Transverse colon (tissue), 4 donors: ENCODE measurements at regions not wholly inside any gene's neighbourhood (a gene's known extent, or its start where the extent isn't known, plus 50 kb on each side); places are given as distances from the start of the nearest gene placed in this dataset.

ENCODE experiments used
- DNase-seq: peaks from one replicate; pipeline ENCODE4 v3.0.0-alpha.2; 2019
- H3K27ac ChIP-seq, 4 donors: fragments of 200-600 bp; sonication (generic); 2 replicates each; pipeline ENCODE4 v1.5.1; 2016 to 2018; ENCODE audit warnings: inconsistent platforms in 4 of 4
- H3K27me3 ChIP-seq: fragments of 200-600 bp; sonication (generic); 2 replicates; pipeline ENCODE4 v1.5.1; 2017; ENCODE audit warnings: inconsistent platforms
- H3K36me3 ChIP-seq, 4 donors: fragments of 200-600 bp; sonication (generic); 2 replicates each; pipeline ENCODE4 v1.5.1; 2017 to 2019; ENCODE audit warnings: inconsistent platforms in 4 of 4
- H3K4me1 ChIP-seq, 4 donors: fragments of 200-600 bp; sonication (generic); 2 replicates each; pipeline ENCODE4 v1.5.1; 2017 to 2020; ENCODE audit warnings: inconsistent platforms in 4 of 4
- H3K4me3 ChIP-seq, 4 donors: fragments of 200-600 bp; sonication (generic); 1 replicate in 1 of 4; 2 replicates in 3 of 4; pipeline versions ENCODE4 v1.5.1 to v1.6.1; 2017 to 2019; ENCODE audit warnings: inconsistent platforms in 4 of 4
- H3K9me3 ChIP-seq, 2 donors: fragments of 200-600 bp; sonication (generic); 2 replicates each; pipeline ENCODE4 v1.5.1; 2017 to 2019; ENCODE audit warnings: inconsistent platforms in 2 of 2
- EP300 ChIP-seq: sonication (generic); formaldehyde crosslinking; IDR thresholded peaks from one replicate; pipeline ENCODE4 v1.6.1; 2017; ENCODE audit warnings: antibody characterized with exemption, low read depth
- POLR2A ChIP-seq: fragments of 450-650 bp; IDR thresholded peaks from one replicate; pipeline ENCODE4 v1.6.1; 2016; ENCODE audit warnings: antibody characterized with exemption, mild to moderate bottlenecking, moderate library complexity
- POLR2AphosphoS5 ChIP-seq, 3 donors: sonication (generic); formaldehyde crosslinking; IDR thresholded peaks; one replicate each; pipeline ENCODE4 v1.6.1; 2016; ENCODE audit warnings: antibody characterized with exemption in 3 of 3
- WGBS, 2 donors: methylation state at CpG; one replicate each; pipeline ENCODE4 v1.1.5; 2018; ENCODE audit warnings: low coverage in 1 of 2; 5-methylcytosine and 5-hydroxymethylcytosine counted together
- in situ Hi-C, 4 donors: fragments of 200-750 bp; cut with MboI; loops; one replicate each; pipeline versions ENCODE4 v1.15.0 to v1.15.1; 2017; ENCODE audit warnings: low sequenced_read_pairs in 3 of 4, low pct_ligation_motif_present in 1 of 4, low pct_unique_long_range_greater_than_20kb in 1 of 4
- intact Hi-C: fragments of 100-400 bp; cut with DNase I; formaldehyde crosslinking; loops from one replicate; pipeline ENCODE4 v1.15.1; 2023; ENCODE audit warnings: low total_unique reads
- TF ChIP-seq, protein P1 (sequence below), 5 experiments: fragments of 200-600 bp in 3 of 5; fragments of 450-650 bp in 2 of 5; sonication (generic) in 3 of 5; IDR thresholded peaks; 1 replicate in 2 of 5; 2 replicates in 3 of 5; pipeline ENCODE4 v1.5.1; 2016 to 2017; ENCODE audit warnings: antibody characterized with exemption in 5 of 5, inconsistent platforms in 3 of 5, mild to moderate bottlenecking in 2 of 5, moderate library complexity in 1 of 5

DNA sequence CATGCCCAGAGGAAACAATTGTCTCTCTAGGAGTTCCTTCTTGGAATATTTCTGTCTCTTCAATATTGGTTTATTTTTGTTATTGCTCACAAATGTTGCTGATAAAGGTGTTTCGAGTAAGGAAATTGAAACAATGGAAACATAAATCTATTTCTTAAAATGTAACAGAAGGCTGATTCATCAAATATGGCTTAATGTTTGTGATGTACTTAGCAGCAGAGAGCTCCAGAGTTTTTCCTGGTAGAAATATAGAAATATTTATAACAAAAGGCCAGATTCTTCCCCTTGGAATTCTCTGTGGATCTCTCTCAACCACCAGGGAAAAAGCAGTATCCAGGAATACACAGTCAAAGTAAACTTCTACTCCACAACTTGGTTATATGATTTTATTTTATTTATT is 149.2 kb upstream of the LRIG3 start:
- TF ChIP-seq POLR2AphosphoS5 (IDR thresholded peaks at IDR 0.05): no peak
- Histone ChIP-seq H3K36me3 (no peaks in the 10 kb centered on the region), H3K27ac (no peak overlapping the region), H3K4me1 (peaks cover 0 to 5% (median 0%) of the 10 kb centered on the region in 4 donors), H3K27me3 (no peaks in the 10 kb centered on the region), H3K4me3 (no peak overlapping the region), H3K9me3 (no peaks in the 10 kb centered on the region)
- in situ Hi-C loops: no loop called here
- WGBS, 2 donors: 62 to 81% methylated on average over 1 of the region's 1 CpG
- intact Hi-C loops: no loop called here
- no peak for DNase-seq

DNA sequence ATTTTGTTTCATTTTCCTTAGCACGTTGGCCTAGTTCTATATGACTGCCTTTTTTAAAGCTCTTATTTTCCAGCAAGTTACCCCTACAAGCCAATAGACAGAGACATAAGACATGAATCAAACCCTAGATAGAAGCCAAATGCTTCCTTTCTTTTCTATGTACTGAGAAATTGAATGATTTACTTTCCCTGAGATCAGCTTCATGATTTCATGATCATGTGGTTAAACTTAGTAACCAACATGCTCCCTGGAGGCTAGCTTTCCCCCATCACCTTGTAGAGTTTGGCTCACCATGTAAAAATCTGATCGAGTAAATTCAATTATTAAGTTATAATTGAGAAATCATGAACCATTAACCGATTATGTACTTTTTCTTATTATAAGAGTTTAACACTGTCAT is 148.1 kb upstream of the LRIG3 start:
- no peak for DNase-seq
- TF ChIP-seq, protein P1, sequence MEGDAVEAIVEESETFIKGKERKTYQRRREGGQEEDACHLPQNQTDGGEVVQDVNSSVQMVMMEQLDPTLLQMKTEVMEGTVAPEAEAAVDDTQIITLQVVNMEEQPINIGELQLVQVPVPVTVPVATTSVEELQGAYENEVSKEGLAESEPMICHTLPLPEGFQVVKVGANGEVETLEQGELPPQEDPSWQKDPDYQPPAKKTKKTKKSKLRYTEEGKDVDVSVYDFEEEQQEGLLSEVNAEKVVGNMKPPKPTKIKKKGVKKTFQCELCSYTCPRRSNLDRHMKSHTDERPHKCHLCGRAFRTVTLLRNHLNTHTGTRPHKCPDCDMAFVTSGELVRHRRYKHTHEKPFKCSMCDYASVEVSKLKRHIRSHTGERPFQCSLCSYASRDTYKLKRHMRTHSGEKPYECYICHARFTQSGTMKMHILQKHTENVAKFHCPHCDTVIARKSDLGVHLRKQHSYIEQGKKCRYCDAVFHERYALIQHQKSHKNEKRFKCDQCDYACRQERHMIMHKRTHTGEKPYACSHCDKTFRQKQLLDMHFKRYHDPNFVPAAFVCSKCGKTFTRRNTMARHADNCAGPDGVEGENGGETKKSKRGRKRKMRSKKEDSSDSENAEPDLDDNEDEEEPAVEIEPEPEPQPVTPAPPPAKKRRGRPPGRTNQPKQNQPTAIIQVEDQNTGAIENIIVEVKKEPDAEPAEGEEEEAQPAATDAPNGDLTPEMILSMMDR (IDR thresholded peaks at IDR 0.05): no peak
- TF ChIP-seq POLR2AphosphoS5 (IDR thresholded peaks at IDR 0.05) (no peak), POLR2A (no peak), EP300 (no peak)
- Histone ChIP-seq H3K4me3 (no peak overlapping the region), H3K9me3 (no peaks in the 10 kb centered on the region), H3K36me3 (no peaks in the 10 kb centered on the region), H3K27me3 (no peaks in the 10 kb centered on the region), H3K4me1 (peaks cover 0 to 5% (median 0%) of the 10 kb centered on the region in 4 donors), H3K27ac (no peak overlapping the region)
- 82 to 88% methylated on average over 3 of the region's 3 CpGs for WGBS, 2 donors
- intact Hi-C loops (no loop called here), in situ Hi-C loops (no loop called here)

DNA sequence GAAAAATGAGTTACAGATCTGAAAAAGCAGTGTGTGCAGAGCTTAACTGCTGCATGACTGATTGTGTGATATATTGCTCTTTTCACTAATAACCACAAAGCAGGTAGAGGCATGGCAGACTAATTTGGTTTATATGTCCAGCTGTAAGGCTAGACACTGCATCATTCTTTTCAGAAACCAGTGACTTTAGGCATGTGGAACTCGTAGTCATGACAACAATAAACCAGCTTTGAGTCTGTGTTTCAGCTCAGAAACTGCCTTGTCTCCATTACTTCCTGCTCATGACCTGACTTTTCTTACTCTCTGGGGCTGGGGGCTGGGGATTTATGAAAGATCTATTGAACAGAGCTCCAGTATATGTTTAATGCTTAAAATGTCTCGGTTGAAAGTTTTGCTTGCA is 146.8 kb upstream of the LRIG3 start:
- TF ChIP-seq, protein P1 (IDR thresholded peaks at IDR 0.05): no peak
- no peak for TF ChIP-seq EP300
- no peak for TF ChIP-seq POLR2AphosphoS5 (IDR thresholded peaks at IDR 0.05)
- TF ChIP-seq POLR2A: no peak
- H3K4me1 ChIP-seq: peaks cover 0 to 5% (median 0%) of the 10 kb centered on the region in 4 donors
- in situ Hi-C loops (no loop called here), intact Hi-C loops (no loop called here)
- no peak for DNase-seq
- 25 to 33% methylated on average over 1 to 2 of the region's 2 CpGs for WGBS, 2 donors
- no peaks in the 10 kb centered on the region for H3K27me3 ChIP-seq
- H3K27ac ChIP-seq: no peak overlapping the region
- H3K9me3 ChIP-seq: no peaks in the 10 kb centered on the region
- no peak overlapping the region for H3K4me3 ChIP-seq
- no peaks in the 10 kb centered on the region for H3K36me3 ChIP-seq

DNA sequence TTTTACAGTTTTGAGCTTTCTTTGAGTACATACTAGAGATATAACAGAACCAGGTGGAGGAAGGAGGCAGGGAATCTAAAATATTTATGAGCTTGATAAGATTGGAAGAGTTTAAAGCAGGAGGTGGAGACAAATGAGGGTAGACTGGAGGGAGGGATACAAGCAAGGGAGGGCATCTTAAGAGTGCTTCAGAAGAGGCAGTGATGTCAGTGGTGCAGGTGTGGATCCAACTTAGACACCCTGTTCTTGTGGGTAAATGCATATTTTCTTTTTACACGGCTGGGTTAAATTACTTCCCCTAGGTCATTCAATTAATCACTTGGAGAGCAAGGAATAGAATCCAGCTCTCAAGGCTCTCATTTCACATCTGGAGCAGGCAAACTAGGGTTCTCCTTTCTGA is 146.1 kb upstream of the LRIG3 start:
- Histone ChIP-seq H3K4me1 (peaks cover 0 to 5% (median 0%) of the 10 kb centered on the region in 4 donors), H3K27me3 (no peaks in the 10 kb centered on the region), H3K4me3 (no peak overlapping the region), H3K27ac (no peak overlapping the region), H3K9me3 (no peaks in the 10 kb centered on the region), H3K36me3 (no peaks in the 10 kb centered on the region)
- intact Hi-C loops: no loop called here
- DNase-seq: no peak
- WGBS, 2 donors: 20 to 58% methylated on average over 1 of the region's 1 CpG
- in situ Hi-C loops: no loop called here
- TF ChIP-seq POLR2AphosphoS5 (IDR thresholded peaks at IDR 0.05) (no peak), POLR2A (no peak), EP300 (no peak)
- TF ChIP-seq, protein P1 (IDR thresholded peaks at IDR 0.05): no peak
